IMR-90 (cell line): ENCODE measurements at regions not wholly inside any gene's neighbourhood (a gene's known extent, or its start where the extent isn't known, plus 50 kb on each side); places are given as distances from the start of the nearest gene placed in this dataset.
"Not testable (repeated sequence)": the region's sequence is repeated elsewhere in the genome, so short reads cannot be mapped to it uniquely, and the experiment has no call there.

Experiments
- ATAC-seq: fragments of 200-7000 bp; cut with Tn5 transposase; 2 replicates; pipeline ENCODE4 v1.9.1; 2020; ENCODE audit warnings: low read depth, mild to moderate bottlenecking, moderate library complexity
- BruUV-seq: library from RNA; stranded (reverse); fragments of 400-500 nt; replicated peaks from 2 replicates; lab custom pipeline; 2021; lab: Mats Ljungman, UMichigan
- CTCF ChIA-PET: fragments of 300-600 bp; formaldehyde crosslinking; extraction: SDS; loops from one replicate; lab custom pipeline; 2021; ENCODE audit warnings: antibody characterized with exemption; lab: Yijun Ruan, JAX
- POLR2A ChIA-PET: fragments of 300-600 bp; sonication (Branson Sonifier 250); formaldehyde crosslinking; loops from one replicate; lab custom pipeline; 2022; ENCODE audit warnings: antibody characterized with exemption; ENCODE audit not compliant: unreplicated experiment; lab: Charles Lee
- DNase-seq: peaks from one replicate; pipeline ENCODE4 v3.0.0; 2013
- H2AFZ ChIP-seq: replicated peaks from 2 replicates; pipeline ENCODE3; 2013; ENCODE audit warnings: low read length, mild to moderate bottlenecking; ENCODE audit not compliant: poor library complexity
- H2AK5ac ChIP-seq: 2 replicates; pipeline ENCODE4 v1.6.1; 2013; ENCODE audit warnings: low read depth, low read length, inconsistent platforms
- H2AK9ac ChIP-seq: replicated peaks from 2 replicates; pipeline ENCODE3; 2013; ENCODE audit warnings: mild to moderate bottlenecking, low read depth, low read length, moderate library complexity; ENCODE audit not compliant: poor library complexity
- H2BK120ac ChIP-seq: 2 replicates; pipeline ENCODE4 v1.6.1; 2013; ENCODE audit warnings: low read depth, low read length, inconsistent platforms
- H2BK15ac ChIP-seq: 3 replicates; pipeline ENCODE4 v1.6.1; 2013; ENCODE audit warnings: low read depth, low read length, inconsistent platforms
- H2BK20ac ChIP-seq: 2 replicates; pipeline ENCODE4 v1.6.1; 2013; ENCODE audit warnings: low read depth, mild to moderate bottlenecking, inconsistent platforms, low read length, moderate library complexity
- H2BK5ac ChIP-seq: 2 replicates; pipeline ENCODE4 v1.6.1; 2013; ENCODE audit warnings: mild to moderate bottlenecking, low read depth, low read length, inconsistent platforms; ENCODE audit not compliant: poor library complexity, severe bottlenecking
- H3K14ac ChIP-seq: replicated peaks from 2 replicates; pipeline ENCODE4 v1.6.1; 2013; ENCODE audit warnings: low read depth, low read length, inconsistent platforms
- H3K18ac ChIP-seq: 2 replicates; pipeline ENCODE4 v1.6.1; 2013; ENCODE audit warnings: low read depth, low read length, control low read depth
- H3K23ac ChIP-seq: 2 replicates; pipeline ENCODE4 v1.6.1; 2013; ENCODE audit warnings: low read depth, low read length, inconsistent platforms
- H3K27ac ChIP-seq: 2 replicates; pipeline ENCODE4 v1.5.1; 2013; ENCODE audit warnings: mild to moderate bottlenecking, control low read depth, low read length; ENCODE audit not compliant: insufficient read depth
- H3K27me3 ChIP-seq: 2 replicates; pipeline ENCODE4 v1.6.1; 2013; ENCODE audit warnings: low read length; ENCODE audit not compliant: control insufficient read depth, insufficient read depth
- H3K36me3 ChIP-seq: 2 replicates; pipeline ENCODE4 v1.6.1; 2013; ENCODE audit warnings: low read length, mixed read lengths; ENCODE audit not compliant: control insufficient read depth, insufficient read depth
- H3K4ac ChIP-seq: 2 replicates; pipeline ENCODE4 v1.6.1; 2013; ENCODE audit warnings: low read depth, low read length, inconsistent platforms
- H3K4me1 ChIP-seq: 2 replicates; pipeline ENCODE4 v1.6.1; 2013; ENCODE audit warnings: low read length, mixed read lengths; ENCODE audit not compliant: control insufficient read depth, insufficient read depth
- H3K4me2 ChIP-seq: 2 replicates; pipeline ENCODE4 v1.6.1; 2013; ENCODE audit warnings: low read depth, mild to moderate bottlenecking, control low read depth, low read length, moderate library complexity
- H3K4me3 ChIP-seq: 2 replicates; pipeline ENCODE4 v1.5.1; 2013; ENCODE audit warnings: low read depth, mild to moderate bottlenecking, control low read depth, low read length, moderate library complexity; ENCODE audit not compliant: insufficient read depth
- H3K56ac ChIP-seq: 2 replicates; pipeline ENCODE4 v1.6.1; 2013; ENCODE audit warnings: low read length, inconsistent platforms; ENCODE audit not compliant: insufficient read depth; ENCODE audit errors: extremely low read depth
- H3K79me1 ChIP-seq, 2 experiments: 2 replicates each; pipeline ENCODE4 v1.6.1; 2013; ENCODE audit warnings: low read length in 2 of 2, inconsistent platforms in 1 of 2, low read depth in 1 of 2
- H3K9ac ChIP-seq: 2 replicates; pipeline ENCODE4 v1.6.1; 2013; ENCODE audit warnings: low read depth, low read length, control low read depth
- H3K9me1 ChIP-seq: 2 replicates; pipeline ENCODE4 v1.6.1; 2013; ENCODE audit warnings: low read length, inconsistent platforms; ENCODE audit not compliant: insufficient read depth
- H3K9me3 ChIP-seq: 2 replicates; pipeline ENCODE4 v1.6.1; 2013; ENCODE audit warnings: low read length; ENCODE audit not compliant: control insufficient read depth, insufficient read depth
- H4K20me1 ChIP-seq: 2 replicates; pipeline ENCODE4 v1.6.1; 2013; ENCODE audit warnings: low read length, inconsistent platforms; ENCODE audit not compliant: insufficient read depth
- H4K5ac ChIP-seq: 2 replicates; pipeline ENCODE4 v1.6.1; 2013; ENCODE audit warnings: mild to moderate bottlenecking, low read depth, low read length, control low read depth
- H4K8ac ChIP-seq, 2 experiments: 2 replicates each; pipeline ENCODE4 v1.6.1; 2013; ENCODE audit warnings: low read depth in 2 of 2, low read length in 2 of 2, control low read depth in 1 of 2, inconsistent platforms in 1 of 2
- H4K91ac ChIP-seq: 2 replicates; pipeline ENCODE4 v1.6.1; 2013; ENCODE audit warnings: low read depth, low read length, inconsistent platforms; ENCODE audit not compliant: insufficient read depth
- WGBS, 2 experiments: methylation state at CpG; one replicate each; pipeline versions ENCODE4 v1.1.5 to v1.1.7; 2013; ENCODE audit warnings: missing lambda C conversion rate in 2 of 2; ENCODE audit not compliant: insufficient read length in 1 of 2; ENCODE audit errors: extremely low coverage in 2 of 2; 5-methylcytosine and 5-hydroxymethylcytosine counted together
- dilution Hi-C: fragments of 300-500 bp; cut with HindIII; formaldehyde crosslinking; loops from one replicate; pipeline ENCODE4 v1.14.3; 2018; ENCODE audit warnings: low sequenced_read_pairs; ENCODE audit not compliant: unreplicated experiment
- in situ Hi-C: fragments of 300-500 bp; cut with MboI; formaldehyde crosslinking; loops from 3 replicates; pipeline ENCODE4 v1.14.3; 2019; ENCODE audit warnings: low sequenced_read_pairs, inconsistent platforms, mixed read lengths
- intact Hi-C: fragments of 100-400 bp; cut with micrococcal nuclease; formaldehyde crosslinking; loops from 2 replicates; pipeline ENCODE4 v1.10.0; 2022

DNA sequence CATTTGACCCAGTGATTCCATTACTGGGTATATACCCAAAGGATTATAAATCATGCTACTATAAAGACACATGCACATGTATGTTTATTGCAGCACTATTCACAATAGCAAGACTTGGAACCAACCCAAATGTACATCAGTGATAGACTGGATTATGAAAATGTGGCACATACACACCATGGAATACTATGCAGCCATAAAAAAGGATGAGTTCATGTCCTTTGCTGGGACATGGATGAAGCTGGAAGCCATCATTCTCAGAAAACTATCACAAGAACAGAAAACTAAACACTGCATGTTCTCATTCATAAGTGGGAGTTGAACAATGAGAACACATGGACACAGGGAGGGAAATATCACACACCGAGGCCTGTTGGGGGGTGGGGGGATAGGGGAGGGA lies 152.5 kb downstream of the MSN start:
- H2AK5ac ChIP-seq, H3K79me1 ChIP-seq, H3K56ac ChIP-seq, BruUV-seq, H3K4me3 ChIP-seq, H4K8ac ChIP-seq, H2BK15ac ChIP-seq, H3K18ac ChIP-seq, ATAC-seq, H2AFZ ChIP-seq, POLR2A ChIA-PET, in situ Hi-C loops, H4K5ac ChIP-seq, H3K4me1 ChIP-seq, H3K9me3 ChIP-seq, H2BK5ac ChIP-seq, DNase-seq, H4K91ac ChIP-seq, intact Hi-C loops, H2BK20ac ChIP-seq, H3K27ac ChIP-seq, H3K36me3 ChIP-seq, H4K20me1 ChIP-seq, H3K23ac ChIP-seq, H3K4me2 ChIP-seq, H3K9me1 ChIP-seq, CTCF ChIA-PET, H2BK120ac ChIP-seq, H3K9ac ChIP-seq, H2AK9ac ChIP-seq, H3K4ac ChIP-seq, dilution Hi-C loops, H3K27me3 ChIP-seq, H3K14ac ChIP-seq: not testable (repeated sequence)
- WGBS, 2 experiments: no CpG with 5 or more reads among the region's 1 CpG
